ENCODE measurements at regions not wholly inside any gene's neighbourhood (a gene's known extent, or its start where the extent isn't known, plus 50 kb on each side); places are given as distances from the start of the nearest gene placed in this dataset.
"Not testable (repeated sequence)": the region's sequence is repeated elsewhere in the genome, so short reads cannot be mapped to it uniquely, and the experiment has no call there.

GRCh38 chr16:13733561-13733960, 186.4 kb upstream of the ERCC4 start:
- DNase-seq (ENCODE audit: low spot score), result no peak
- no peak for TF ChIP-seq CTCF (IDR thresholded peaks at IDR 0.05; ENCODE audit: borderline replicate concordance, control extremely low read depth, extremely low read depth, insufficient read depth, missing control alignments)
- in situ Hi-C loops (cut with MboI; ENCODE audit: low sequenced_read_pairs, unreplicated experiment), result no loop called here

GRCh38 chr16:13739621-13740373, 180.2 kb upstream of the ERCC4 start:
- in situ Hi-C loops (cut with MboI; ENCODE audit: low sequenced_read_pairs, unreplicated experiment); DNase-seq (ENCODE audit: low spot score): not testable (repeated sequence)

- in situ Hi-C loops (cut with MboI; ENCODE audit: low sequenced_read_pairs, unreplicated experiment), result no loop called here
- no peak for TF ChIP-seq CTCF (IDR thresholded peaks at IDR 0.05; ENCODE audit: borderline replicate concordance, control extremely low read depth, extremely low read depth, insufficient read depth, missing control alignments)
- DNase-seq (ENCODE audit: low spot score), result no peak
Measured at GRCh38 chr16:13742928-13743327, 177.0 kb upstream of the ERCC4 start.

DNA sequence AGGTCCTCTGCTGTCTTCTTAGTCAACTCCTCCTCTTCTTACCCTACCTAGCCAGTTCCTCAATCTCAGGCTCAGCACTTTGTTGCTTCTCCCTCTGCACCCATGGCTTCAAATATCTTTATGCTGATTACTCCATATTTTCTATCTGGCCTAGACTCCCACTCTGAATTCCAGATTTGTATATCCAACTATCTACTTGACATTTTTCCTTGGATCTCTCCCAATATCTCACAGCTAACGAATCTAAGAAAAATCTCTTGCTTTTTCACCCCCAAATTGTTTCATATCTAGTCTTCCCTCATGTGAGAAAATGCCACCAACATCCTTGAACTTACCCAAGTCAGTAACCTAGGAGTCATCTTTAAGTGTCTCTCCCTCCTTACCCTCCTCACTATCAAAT, 176.4 kb upstream of the ERCC4 start:
- in situ Hi-C loops (cut with MboI; ENCODE audit: low sequenced_read_pairs, unreplicated experiment), result no loop called here
- DNase-seq (ENCODE audit: low spot score), result no peak
- TF ChIP-seq CTCF (IDR thresholded peaks at IDR 0.05; ENCODE audit: borderline replicate concordance, control extremely low read depth, extremely low read depth, insufficient read depth, missing control alignments), result no peak

- TF ChIP-seq CTCF (IDR thresholded peaks at IDR 0.05; ENCODE audit: borderline replicate concordance, control extremely low read depth, extremely low read depth, insufficient read depth, missing control alignments), result no peak
- in situ Hi-C loops (cut with MboI; ENCODE audit: low sequenced_read_pairs, unreplicated experiment), result no loop called here
- DNase-seq (ENCODE audit: low spot score), result no peak
Measured at GRCh38 chr16:13756411-13757140, 163.4 kb upstream of the ERCC4 start.

DNA sequence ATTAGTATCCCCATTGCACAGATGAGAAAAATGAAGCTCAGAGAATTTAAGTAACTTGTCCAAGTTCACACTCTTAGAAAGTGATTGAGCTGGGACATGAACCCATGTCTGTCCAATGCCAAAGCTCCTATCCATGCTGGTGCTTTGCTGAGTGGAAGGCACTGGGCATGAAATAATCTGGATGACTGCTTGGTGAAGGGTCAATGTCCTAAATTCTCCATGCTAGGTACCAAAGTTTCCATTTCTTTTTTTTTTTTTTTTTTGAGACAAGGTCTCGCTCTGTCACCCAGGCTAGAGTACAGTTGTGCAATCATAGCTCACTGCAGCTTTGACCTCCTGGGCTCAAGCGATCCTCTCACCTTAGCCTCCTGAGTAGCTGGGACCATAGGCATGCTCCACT, 153.6 kb upstream of the ERCC4 start:
- TF ChIP-seq CTCF (IDR thresholded peaks at IDR 0.05; ENCODE audit: borderline replicate concordance, control extremely low read depth, extremely low read depth, insufficient read depth, missing control alignments), result no peak
- no peak for DNase-seq (ENCODE audit: low spot score)
- in situ Hi-C loops (cut with MboI; ENCODE audit: low sequenced_read_pairs, unreplicated experiment), result no loop called here

DNA sequence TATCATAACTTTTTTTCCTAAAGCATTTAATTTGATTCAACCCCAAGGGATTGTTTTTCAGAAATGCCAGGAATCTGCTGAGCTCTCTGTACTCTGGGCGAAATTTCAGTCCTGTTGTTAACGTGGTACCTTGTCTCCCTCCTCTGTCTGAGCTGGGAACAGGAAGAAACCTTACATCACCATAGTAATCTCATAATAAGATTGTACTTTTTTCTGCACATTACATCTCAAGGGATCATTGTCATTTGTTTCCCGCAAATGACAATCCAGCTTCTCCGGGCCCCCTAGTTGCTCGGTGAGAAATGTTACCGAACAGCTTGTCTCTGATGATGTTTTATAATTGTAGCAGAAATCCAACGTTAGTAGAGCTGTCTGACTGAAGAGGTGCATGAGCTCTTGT, 152.7 kb upstream of the ERCC4 start:
- no peak for TF ChIP-seq CTCF (IDR thresholded peaks at IDR 0.05; ENCODE audit: borderline replicate concordance, control extremely low read depth, extremely low read depth, insufficient read depth, missing control alignments)
- in situ Hi-C loops (cut with MboI; ENCODE audit: low sequenced_read_pairs, unreplicated experiment), result no loop called here
- DNase-seq (ENCODE audit: low spot score), result no peak
